PC-3 (cell line): ENCODE measurements at regions not wholly inside any gene's neighbourhood (a gene's known extent, or its start where the extent isn't known, plus 50 kb on each side); places are given as distances from the start of the nearest gene placed in this dataset.
"Not testable (repeated sequence)": the region's sequence is repeated elsewhere in the genome, so short reads cannot be mapped to it uniquely, and the experiment has no call there.

Experiments used
- ATAC-seq: fragments of 200-7000 bp; cut with Tn5 transposase; 2 replicates; pipeline ENCODE4 v1.9.1; 2020; ENCODE audit warnings: mild to moderate bottlenecking, moderate library complexity
- BruUV-seq: library from RNA; stranded (reverse); fragments of 400-500 nt; replicated peaks from 2 replicates; lab custom pipeline; 2021; lab: Mats Ljungman, UMichigan
- CTCF ChIA-PET: fragments of 300-600 bp; sonication (Branson Sonifier 250); formaldehyde crosslinking; loops from one replicate; lab custom pipeline; 2022; ENCODE audit warnings: antibody characterized with exemption; lab: Charles Lee
- POLR2A ChIA-PET: fragments of 300-600 bp; sonication (Branson Sonifier 250); formaldehyde crosslinking; loops from one replicate; lab custom pipeline; 2022; ENCODE audit warnings: antibody characterized with exemption; ENCODE audit not compliant: unreplicated experiment; lab: Charles Lee
- DNase-seq: peaks from one replicate; pipeline ENCODE4 v3.0.0-alpha.2; 2015
- H2AFZ ChIP-seq: fragments of 300-600 bp; sonication (generic); 2 replicates; pipeline ENCODE4 v1.6.0; 2016; ENCODE audit warnings: antibody characterized with exemption, low read length
- H3F3A ChIP-seq: fragments of 300-600 bp; sonication (generic); one replicate; pipeline ENCODE4 v1.6.0; 2017; ENCODE audit warnings: antibody characterized with exemption, low read length, control low read depth, mild to moderate bottlenecking; ENCODE audit not compliant: unreplicated experiment
- H3K27ac ChIP-seq: fragments of 300-600 bp; sonication (generic); 2 replicates; pipeline ENCODE4 v1.5.1; 2016; ENCODE audit warnings: mild to moderate bottlenecking, low read length
- H3K27me3 ChIP-seq: fragments of 300-600 bp; sonication (generic); 2 replicates; pipeline ENCODE4 v1.6.1; 2016; ENCODE audit warnings: low read length, mixed read lengths
- H3K36me3 ChIP-seq: fragments of 300-600 bp; sonication (generic); 2 replicates; pipeline ENCODE4 v1.6.1; 2016; ENCODE audit warnings: low read depth, mixed run types, low read length, mixed read lengths
- H3K4me1 ChIP-seq: fragments of 300-600 bp; sonication (generic); 2 replicates; pipeline ENCODE4 v1.5.1; 2016; ENCODE audit warnings: low read length; ENCODE audit not compliant: insufficient read depth
- H3K4me2 ChIP-seq: fragments of 300-600 bp; sonication (generic); 2 replicates; pipeline ENCODE4 v1.6.0; 2016; ENCODE audit warnings: low read length
- H3K4me3 ChIP-seq: fragments of 300-600 bp; sonication (generic); 2 replicates; pipeline ENCODE4 v1.5.1; 2016; ENCODE audit warnings: mild to moderate bottlenecking, low read length, mixed read lengths
- H3K79me2 ChIP-seq: fragments of 300-600 bp; sonication (generic); 2 replicates; pipeline ENCODE4 v1.6.1; 2017; ENCODE audit warnings: low read length, mixed read lengths
- H3K9ac ChIP-seq: fragments of 300-600 bp; sonication (generic); 2 replicates; pipeline ENCODE4 v1.6.0; 2016; ENCODE audit warnings: mild to moderate bottlenecking, low read length
- H3K9me2 ChIP-seq: fragments of 300-600 bp; sonication (generic); replicated peaks from 2 replicates; pipeline ENCODE4 v1.6.1; 2016; ENCODE audit warnings: mixed run types, low read length, mixed read lengths
- H3K9me3 ChIP-seq: fragments of 300-600 bp; sonication (generic); 2 replicates; pipeline ENCODE4 v1.6.1; 2016; ENCODE audit warnings: low read length, mixed read lengths
- H4K20me1 ChIP-seq: fragments of 300-600 bp; sonication (generic); 2 replicates; pipeline ENCODE4 v1.6.1; 2016; ENCODE audit warnings: low read length, mixed read lengths
- EZH2 ChIP-seq: fragments of 300-600 bp; sonication (generic); IDR thresholded peaks from one replicate; pipeline ENCODE4 v1.6.1; 2017; ENCODE audit warnings: antibody characterized with exemption, mild to moderate bottlenecking, low read length; ENCODE audit not compliant: unreplicated experiment
- EZH2phosphoT487 ChIP-seq: fragments of 300-600 bp; sonication (generic); IDR thresholded peaks from 2 replicates; pipeline ENCODE4 v1.6.1; 2018; ENCODE audit warnings: mild to moderate bottlenecking, antibody characterized with exemption, low read length, borderline replicate concordance
- intact Hi-C: fragments of 100-400 bp; cut with micrococcal nuclease; formaldehyde crosslinking; loops from 2 replicates; pipeline ENCODE4 v1.9.0; 2023
- TF ChIP-seq, protein P1 (sequence below): fragments of 300-600 bp; sonication (generic); conservative IDR thresholded peaks from 2 replicates; pipeline ENCODE4 v1.5.1; 2017; ENCODE audit warnings: antibody characterized with exemption, low read depth, mild to moderate bottlenecking, low read length

GRCh38 chr13:53447456-53447855 is 418.8 kb downstream of the OLFM4 start:
- no peak overlapping the region for H3K4me2 ChIP-seq
- no peak overlapping the region for H2AFZ ChIP-seq
- ATAC-seq (no peak), DNase-seq (no peak)
- H3F3A ChIP-seq, result no peaks in the 10 kb centered on the region
- ChIA-PET CTCF (no interaction called here), POLR2A (no interaction called here)
- no peaks in the 10 kb centered on the region for H3K4me1 ChIP-seq
- H3K27me3 ChIP-seq, result no peaks in the 10 kb centered on the region
- H3K9me3 ChIP-seq, result no peaks in the 10 kb centered on the region
- H3K36me3 ChIP-seq, result no peaks in the 10 kb centered on the region
- intact Hi-C loops, result no loop called here
- H3K9me2 ChIP-seq, result no peaks in the 10 kb centered on the region
- H3K9ac ChIP-seq, result no peak overlapping the region
- no TSS peak for BruUV-seq
- no peaks in the 10 kb centered on the region for H4K20me1 ChIP-seq
- no peaks in the 10 kb centered on the region for H3K79me2 ChIP-seq
- H3K4me3 ChIP-seq, result no peak overlapping the region
- H3K27ac ChIP-seq, result no peak overlapping the region
- no peak for TF ChIP-seq EZH2

DNA sequence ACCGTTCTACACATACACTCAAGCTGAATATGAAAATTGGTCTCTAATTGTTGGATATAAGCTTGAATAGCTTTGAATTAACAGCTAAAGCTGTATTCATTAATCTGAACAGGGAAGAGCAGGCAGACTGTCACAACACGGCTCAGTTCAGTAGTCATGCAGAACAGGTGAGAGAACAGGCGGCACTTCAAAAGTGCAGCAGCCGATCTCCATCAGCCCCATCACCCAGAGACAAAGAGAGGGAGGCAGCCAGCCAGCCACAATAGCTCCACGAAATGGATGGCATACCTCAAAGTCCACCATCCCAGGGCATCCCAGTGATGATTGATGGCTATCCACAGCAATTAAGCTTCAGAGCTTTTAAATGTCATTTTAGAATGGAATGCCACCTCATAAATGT is 419.2 kb downstream of the OLFM4 start:
- no peak for ATAC-seq
- H4K20me1 ChIP-seq, result no peaks in the 10 kb centered on the region
- no peak overlapping the region for H3K27ac ChIP-seq
- no peak overlapping the region for H3K4me3 ChIP-seq
- no peak for DNase-seq
- no TSS peak for BruUV-seq
- H3F3A ChIP-seq, result no peaks in the 10 kb centered on the region
- H3K27me3 ChIP-seq, result no peaks in the 10 kb centered on the region
- ChIA-PET CTCF (no interaction called here), POLR2A (no interaction called here)
- TF ChIP-seq, protein P1, sequence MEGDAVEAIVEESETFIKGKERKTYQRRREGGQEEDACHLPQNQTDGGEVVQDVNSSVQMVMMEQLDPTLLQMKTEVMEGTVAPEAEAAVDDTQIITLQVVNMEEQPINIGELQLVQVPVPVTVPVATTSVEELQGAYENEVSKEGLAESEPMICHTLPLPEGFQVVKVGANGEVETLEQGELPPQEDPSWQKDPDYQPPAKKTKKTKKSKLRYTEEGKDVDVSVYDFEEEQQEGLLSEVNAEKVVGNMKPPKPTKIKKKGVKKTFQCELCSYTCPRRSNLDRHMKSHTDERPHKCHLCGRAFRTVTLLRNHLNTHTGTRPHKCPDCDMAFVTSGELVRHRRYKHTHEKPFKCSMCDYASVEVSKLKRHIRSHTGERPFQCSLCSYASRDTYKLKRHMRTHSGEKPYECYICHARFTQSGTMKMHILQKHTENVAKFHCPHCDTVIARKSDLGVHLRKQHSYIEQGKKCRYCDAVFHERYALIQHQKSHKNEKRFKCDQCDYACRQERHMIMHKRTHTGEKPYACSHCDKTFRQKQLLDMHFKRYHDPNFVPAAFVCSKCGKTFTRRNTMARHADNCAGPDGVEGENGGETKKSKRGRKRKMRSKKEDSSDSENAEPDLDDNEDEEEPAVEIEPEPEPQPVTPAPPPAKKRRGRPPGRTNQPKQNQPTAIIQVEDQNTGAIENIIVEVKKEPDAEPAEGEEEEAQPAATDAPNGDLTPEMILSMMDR, result no peak
- no peak for TF ChIP-seq EZH2phosphoT487
- TF ChIP-seq EZH2, result no peak
- no peak overlapping the region for H3K9ac ChIP-seq
- intact Hi-C loops, result no loop called here
- no peak overlapping the region for H2AFZ ChIP-seq
- no peak overlapping the region for H3K4me2 ChIP-seq
- H3K79me2 ChIP-seq, result no peaks in the 10 kb centered on the region
- H3K9me2 ChIP-seq, result no peaks in the 10 kb centered on the region
- H3K9me3 ChIP-seq, result no peaks in the 10 kb centered on the region
- H3K4me1 ChIP-seq, result no peaks in the 10 kb centered on the region
- no peaks in the 10 kb centered on the region for H3K36me3 ChIP-seq

DNA sequence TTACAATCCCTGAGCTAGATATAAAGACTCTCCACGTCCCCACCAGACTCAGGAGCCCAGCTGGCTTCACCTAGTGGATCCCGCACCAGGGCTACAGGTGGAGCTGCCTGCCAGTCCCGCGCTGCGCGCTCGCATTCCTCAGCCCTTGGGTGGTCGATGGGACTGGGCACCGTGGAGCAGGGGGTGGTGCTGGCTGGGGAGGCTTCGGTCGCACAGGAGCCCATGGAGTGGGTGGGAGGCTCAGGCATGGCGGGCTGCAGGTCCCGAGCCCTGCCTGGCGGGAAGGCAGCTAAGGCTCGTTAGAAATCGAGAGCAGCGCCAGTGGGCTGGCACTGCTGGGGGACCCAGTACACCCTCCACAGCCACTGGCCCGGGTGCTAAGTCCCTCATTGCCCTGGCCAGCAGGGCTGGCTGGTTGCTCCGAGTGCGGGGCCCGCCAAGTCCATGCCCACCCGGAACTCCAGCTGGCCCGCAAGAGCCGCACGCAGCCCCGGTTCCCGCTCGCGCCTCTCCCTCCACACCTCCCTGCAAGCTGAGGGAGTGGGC is 423.7 kb downstream of the OLFM4 start:
- H3K9me3 ChIP-seq, result not testable (repeated sequence)

GRCh38 chr13:53460796-53461195 is 432.2 kb downstream of the OLFM4 start:
- Histone ChIP-seq H3F3A (no peaks in the 10 kb centered on the region), H4K20me1 (no peaks in the 10 kb centered on the region), H3K27me3 (no peaks in the 10 kb centered on the region), H3K9me3 (no peaks in the 10 kb centered on the region), H3K9me2 (no peaks in the 10 kb centered on the region), H3K4me2 (no peak overlapping the region), H3K27ac (no peak overlapping the region), H3K79me2 (no peaks in the 10 kb centered on the region), H3K9ac (no peak overlapping the region), H3K36me3 (no peaks in the 10 kb centered on the region), H2AFZ (no peak overlapping the region), H3K4me3 (no peak overlapping the region), H3K4me1 (no peaks in the 10 kb centered on the region)
- TF ChIP-seq, protein P1, result no peak
- no peak for TF ChIP-seq EZH2phosphoT487
- TF ChIP-seq EZH2, result no peak
- POLR2A ChIA-PET, result no interaction called here
- ATAC-seq, result no peak
- no peak for DNase-seq
- intact Hi-C loops, result no loop called here
- CTCF ChIA-PET, result no interaction called here
- BruUV-seq, result no TSS peak

More for the DNA sequence above, 423.7 kb downstream of the OLFM4 start:
- intact Hi-C loops, H3K4me2 ChIP-seq, H4K20me1 ChIP-seq, BruUV-seq, H3K9ac ChIP-seq, ATAC-seq, H3F3A ChIP-seq, POLR2A ChIA-PET, H3K9me2 ChIP-seq, H3K79me2 ChIP-seq, DNase-seq, H3K36me3 ChIP-seq, H3K4me3 ChIP-seq, H3K4me1 ChIP-seq, H3K27me3 ChIP-seq, H2AFZ ChIP-seq, CTCF ChIA-PET, H3K27ac ChIP-seq: not testable (repeated sequence)
